Psoas muscle (tissue), 7 donors: ENCODE measurements at regions not wholly inside any gene's neighbourhood (a gene's known extent, or its start where the extent isn't known, plus 50 kb on each side); places are given as distances from the start of the nearest gene placed in this dataset.

Source experiments
- ATAC-seq, 4 donors: fragments of 200-7000 bp; cut with Tn5 transposase; one replicate each; pipeline ENCODE4 v1.9.1; 2020; ENCODE audit warnings: moderate library complexity in 3 of 4, mild to moderate bottlenecking in 2 of 4
- DNase-seq, 2 donors: peaks; one replicate each; pipeline ENCODE4 v3.0.0-alpha.2; 2020
- H3K27ac ChIP-seq: fragments of 200-600 bp; one replicate; pipeline ENCODE4 v1.8.0; 2022
- H3K27me3 ChIP-seq, 3 donors: fragments of 200-600 bp in 1 of 3; one replicate each; pipeline versions ENCODE4 v1.6.1 to v1.8.0; 2013 to 2022; ENCODE audit warnings: low read length in 2 of 3, mild to moderate bottlenecking in 2 of 3, moderate library complexity in 1 of 3; ENCODE audit not compliant: insufficient read depth in 3 of 3
- H3K36me3 ChIP-seq, 2 donors: fragments of 200-600 bp in 1 of 2; one replicate each; pipeline versions ENCODE4 v1.6.1 to v1.8.0; 2013 to 2022; ENCODE audit warnings: low read depth in 1 of 2, mild to moderate bottlenecking in 1 of 2, moderate library complexity in 1 of 2; ENCODE audit not compliant: insufficient read depth in 1 of 2
- H3K4me1 ChIP-seq: fragments of 200-600 bp; one replicate; pipeline ENCODE4 v1.8.0; 2022
- H3K4me3 ChIP-seq: fragments of 200-600 bp; one replicate; pipeline ENCODE4 v1.8.0; 2022; ENCODE audit warnings: mild to moderate bottlenecking
- H3K9me3 ChIP-seq: fragments of 200-600 bp; one replicate; pipeline ENCODE4 v1.8.0; 2022
- CTCF ChIP-seq: fragments of 200-600 bp; IDR thresholded peaks from one replicate; pipeline ENCODE4 v1.8.0; 2022; ENCODE audit warnings: antibody characterized with exemption
- WGBS, 3 donors: extraction: QIAGEN DNeasy Blood & Tissue Kit; methylation state at CpG; one replicate each; pipeline versions ENCODE4 v1.1.6 to v1.1.7; 2013; 5-methylcytosine and 5-hydroxymethylcytosine counted together
- intact Hi-C, 2 donors: fragments of 100-400 bp; cut with DNase I; formaldehyde crosslinking; loops; one replicate each; pipeline versions ENCODE4 v1.11.0 to v1.14.2; 2022
- donor health status: healthy with polysubstance abuse.
- donor health status: DM: no; HTN: no; CAD: no; lungs with moderate emphysema.
- donor health status: Bipolar disorder and iron deficiency.
- donor health status: healthy.
- donor health status: DM: yes; HTN: yes; CAD: no.
- donor health status: DM: no; HTN: no; CAD: no.
- donor health status: DM: yes; HTN: yes; CAD: no.

DNA sequence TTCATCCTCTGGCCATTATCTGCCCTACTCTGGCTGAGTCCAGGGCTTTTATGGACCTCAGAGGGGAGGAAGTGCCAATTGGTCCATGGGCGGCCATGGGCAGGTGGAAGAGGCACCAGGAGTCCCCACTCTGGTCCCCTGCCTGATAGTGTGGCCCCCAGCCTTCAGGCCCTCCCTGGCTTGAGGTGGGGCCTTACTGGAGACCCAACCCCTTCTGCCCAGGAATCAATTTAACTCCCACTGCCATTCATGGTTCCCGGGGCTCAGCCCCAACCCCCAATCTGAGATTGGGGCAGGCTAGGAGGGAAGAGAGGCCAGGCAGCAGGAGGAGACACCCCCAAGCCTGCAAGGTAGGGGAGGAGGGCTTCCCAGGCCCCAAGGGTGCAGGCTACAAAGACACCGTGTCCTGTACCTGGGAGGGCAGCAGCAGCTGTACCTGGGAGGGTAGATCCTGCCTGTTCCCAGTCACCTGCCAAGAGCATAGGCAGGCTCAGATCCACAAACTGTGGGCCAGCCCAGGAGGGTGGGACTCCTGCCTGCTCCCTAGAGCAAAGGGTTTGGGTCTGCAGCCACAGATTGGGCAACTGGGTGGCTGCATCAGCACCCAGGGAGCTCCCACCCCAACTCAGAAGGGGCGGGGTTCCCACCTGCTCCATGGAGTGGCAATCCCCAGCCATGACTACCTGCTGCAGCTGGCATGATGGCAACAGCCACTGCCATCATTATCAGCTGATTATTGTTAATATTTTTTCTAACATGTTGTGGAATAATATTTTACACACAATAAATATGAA is 1044.1 kb upstream of the B3GALT2 start:
- H3K9me3 ChIP-seq: no peaks in the 10 kb centered on the region
- no peaks in the 10 kb centered on the region for H3K4me1 ChIP-seq
- DNase-seq (no peak), ATAC-seq (no peak)
- no peak overlapping the region for H3K4me3 ChIP-seq
- 84 to 91% (median 89%) methylated on average over 4 of the region's 4 CpGs for WGBS, 3 donors
- no peaks in the 10 kb centered on the region for H3K36me3 ChIP-seq
- intact Hi-C loops: no loop called here
- no peak overlapping the region for H3K27ac ChIP-seq
- no peak for TF ChIP-seq CTCF
- no peaks in the 10 kb centered on the region for H3K27me3 ChIP-seq

- ATAC-seq: no peak
- no peak overlapping the region for H3K27ac ChIP-seq
- no peaks in the 10 kb centered on the region for H3K9me3 ChIP-seq
- no peaks in the 10 kb centered on the region for H3K4me1 ChIP-seq
- TF ChIP-seq CTCF: no peak
- WGBS, 3 donors: 46 to 56% (median 48%) methylated on average over 1 of the region's 1 CpG
- no peaks in the 10 kb centered on the region for H3K36me3 ChIP-seq
- H3K4me3 ChIP-seq: no peak overlapping the region
- intact Hi-C loops: no loop called here
- no peaks in the 10 kb centered on the region for H3K27me3 ChIP-seq
- DNase-seq: no peak
Observed at GRCh38 chr1:194228427-194228826, 1042.0 kb upstream of the B3GALT2 start.

GRCh38 chr1:194227161-194227560 is 1040.7 kb upstream of the B3GALT2 start:
- no peak for ATAC-seq
- intact Hi-C loops: no loop called here
- no peak for TF ChIP-seq CTCF
- no peaks in the 10 kb centered on the region for H3K27me3 ChIP-seq
- H3K9me3 ChIP-seq: no peaks in the 10 kb centered on the region
- WGBS, 3 donors: 53 to 61% (median 59%) methylated on average over 1 of the region's 1 CpG
- H3K27ac ChIP-seq: no peak overlapping the region
- DNase-seq: no peak
- no peaks in the 10 kb centered on the region for H3K4me1 ChIP-seq
- no peaks in the 10 kb centered on the region for H3K36me3 ChIP-seq
- H3K4me3 ChIP-seq: no peak overlapping the region

- TF ChIP-seq CTCF: no peak
- DNase-seq: no peak
- no peak overlapping the region for H3K4me3 ChIP-seq
- H3K36me3 ChIP-seq: no peaks in the 10 kb centered on the region
- no peaks in the 10 kb centered on the region for H3K9me3 ChIP-seq
- H3K27ac ChIP-seq: no peak overlapping the region
- no peaks in the 10 kb centered on the region for H3K4me1 ChIP-seq
- ATAC-seq: no peak
- intact Hi-C loops: no loop called here
- H3K27me3 ChIP-seq: no peaks in the 10 kb centered on the region
- 54 to 60% (median 55%) methylated on average over 2 of the region's 2 CpGs for WGBS, 3 donors
Observed at GRCh38 chr1:194225821-194226220, 1039.4 kb upstream of the B3GALT2 start.

- no peaks in the 10 kb centered on the region for H3K9me3 ChIP-seq
- no peaks in the 10 kb centered on the region for H3K36me3 ChIP-seq
- no peaks in the 10 kb centered on the region for H3K27me3 ChIP-seq
- no peak for ATAC-seq
- no peak overlapping the region for H3K27ac ChIP-seq
- WGBS, 3 donors: 76 to 83% (median 77%) methylated on average over 1 of the region's 1 CpG
- intact Hi-C loops: no loop called here
- H3K4me3 ChIP-seq: no peak overlapping the region
- no peak for DNase-seq
- H3K4me1 ChIP-seq: no peaks in the 10 kb centered on the region
- no peak for TF ChIP-seq CTCF
Observed at GRCh38 chr1:194223596-194223995, 1037.2 kb upstream of the B3GALT2 start.
